ENCODE measurements at regions not wholly inside any gene's neighbourhood (a gene's known extent, or its start where the extent isn't known, plus 50 kb on each side); places are given as distances from the start of the nearest gene placed in this dataset.

DNA sequence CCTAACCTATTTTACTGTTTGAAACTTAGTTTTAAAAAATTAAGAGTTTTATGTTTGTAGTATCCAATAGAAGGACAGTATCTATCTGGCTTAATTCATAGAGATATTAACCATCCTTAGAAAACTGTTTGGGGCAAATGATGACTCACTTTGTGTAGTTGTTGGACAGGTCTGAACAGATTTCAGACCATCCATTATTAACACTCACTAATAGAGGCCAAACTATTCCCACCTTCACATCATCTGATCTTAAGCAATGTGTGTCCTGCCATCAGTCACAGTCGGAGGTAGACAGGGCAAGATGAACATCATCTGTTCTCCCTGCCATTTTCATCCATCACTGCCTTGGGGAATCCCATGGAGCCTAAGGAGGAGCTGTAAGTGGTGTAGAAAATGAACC is 164.6 kb upstream of the DCC start:
- no peak overlapping the region for H3K4me3 Mint-ChIP-seq
- H3K4me1 Mint-ChIP-seq, result no peaks in the 10 kb centered on the region
- no peaks in the 10 kb centered on the region for H3K27me3 Mint-ChIP-seq
- ATAC-seq (no peak), DNase-seq (no peak)
- no peak overlapping the region for H3K27ac Mint-ChIP-seq
- H3K9me3 ChIP-seq (ENCODE audit: control insufficient read depth, low read length, poor library complexity, severe bottlenecking), result no peaks in the 10 kb centered on the region
- no peaks in the 10 kb centered on the region for H3K36me3 Mint-ChIP-seq (ENCODE audit: low read depth)

DNA sequence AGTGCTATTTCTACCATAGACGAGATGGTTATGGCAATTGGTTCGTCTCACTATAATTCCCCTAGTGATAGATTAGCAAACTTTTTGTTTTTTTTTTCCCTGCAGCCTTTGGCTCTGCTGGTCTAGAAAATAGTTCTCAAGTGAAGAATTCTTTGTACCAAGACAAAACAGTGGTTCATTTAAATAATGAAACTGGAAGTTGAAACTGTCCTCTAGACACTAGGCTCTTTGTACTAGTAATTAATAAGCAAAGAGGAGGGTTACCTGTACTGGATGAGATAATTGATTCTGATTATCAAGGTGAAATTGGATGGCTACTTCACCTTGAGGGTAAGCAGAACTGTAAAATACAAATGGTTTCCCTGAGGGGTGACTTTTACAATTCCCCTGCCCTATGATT is 156.9 kb upstream of the DCC start:
- DNase-seq (no peak), ATAC-seq (no peak)
- Mint-ChIP-seq H3K4me1 (no peaks in the 10 kb centered on the region), H3K27me3 (no peaks in the 10 kb centered on the region), H3K27ac (no peak overlapping the region), H3K4me3 (no peak overlapping the region), H3K36me3 (ENCODE audit: low read depth) (no peaks in the 10 kb centered on the region)
- H3K9me3 ChIP-seq (ENCODE audit: control insufficient read depth, low read length, poor library complexity, severe bottlenecking), result no peaks in the 10 kb centered on the region

DNA sequence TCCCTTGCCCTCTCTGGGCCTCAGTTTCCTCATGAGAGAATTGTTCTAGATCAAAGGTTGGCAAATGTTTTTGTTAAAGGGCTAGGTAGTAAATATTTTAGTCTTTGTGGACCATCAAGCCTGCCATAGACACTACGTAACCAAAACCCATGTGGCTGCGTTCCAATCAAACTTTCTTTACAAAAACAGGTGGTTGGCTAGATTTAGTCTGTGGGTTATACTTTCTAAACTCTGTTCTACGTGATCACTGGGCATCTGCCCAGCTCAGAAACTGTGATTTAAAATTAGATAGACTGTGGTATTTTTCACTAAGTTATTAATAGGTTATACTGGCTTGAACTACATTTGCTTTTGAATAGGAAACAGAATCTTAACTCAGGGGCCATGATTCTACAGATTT is 149.8 kb upstream of the DCC start:
- Mint-ChIP-seq H3K27me3 (no peaks in the 10 kb centered on the region), H3K4me3 (no peak overlapping the region), H3K36me3 (ENCODE audit: low read depth) (no peaks in the 10 kb centered on the region), H3K27ac (no peak overlapping the region), H3K4me1 (no peaks in the 10 kb centered on the region)
- ATAC-seq, result no peak
- no peak for DNase-seq
- H3K9me3 ChIP-seq (ENCODE audit: control insufficient read depth, low read length, poor library complexity, severe bottlenecking), result no peaks in the 10 kb centered on the region

DNA sequence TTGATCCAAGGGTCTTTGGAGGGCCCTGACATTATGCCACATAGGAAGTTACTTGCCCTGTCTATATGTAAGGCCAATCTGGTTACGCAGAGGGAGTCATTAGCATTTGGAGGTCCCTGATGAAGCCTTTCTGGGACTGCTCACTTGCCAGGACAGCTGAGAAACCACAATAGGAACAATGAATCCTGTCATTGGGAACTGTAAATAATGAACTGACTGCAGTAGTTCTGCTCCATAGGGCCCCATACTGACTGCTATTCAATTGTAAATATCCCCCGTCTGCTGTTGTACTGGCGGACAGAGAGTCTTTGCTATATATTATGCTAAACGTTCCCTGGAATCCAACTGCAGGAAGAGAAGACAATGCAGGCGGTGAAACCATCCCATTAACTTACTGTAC is 149.4 kb upstream of the DCC start:
- Mint-ChIP-seq H3K27ac (no peak overlapping the region), H3K27me3 (no peaks in the 10 kb centered on the region), H3K4me1 (no peaks in the 10 kb centered on the region), H3K36me3 (ENCODE audit: low read depth) (no peaks in the 10 kb centered on the region), H3K4me3 (no peak overlapping the region)
- no peaks in the 10 kb centered on the region for H3K9me3 ChIP-seq (ENCODE audit: control insufficient read depth, low read length, poor library complexity, severe bottlenecking)
- DNase-seq (no peak), ATAC-seq (no peak)

DNA sequence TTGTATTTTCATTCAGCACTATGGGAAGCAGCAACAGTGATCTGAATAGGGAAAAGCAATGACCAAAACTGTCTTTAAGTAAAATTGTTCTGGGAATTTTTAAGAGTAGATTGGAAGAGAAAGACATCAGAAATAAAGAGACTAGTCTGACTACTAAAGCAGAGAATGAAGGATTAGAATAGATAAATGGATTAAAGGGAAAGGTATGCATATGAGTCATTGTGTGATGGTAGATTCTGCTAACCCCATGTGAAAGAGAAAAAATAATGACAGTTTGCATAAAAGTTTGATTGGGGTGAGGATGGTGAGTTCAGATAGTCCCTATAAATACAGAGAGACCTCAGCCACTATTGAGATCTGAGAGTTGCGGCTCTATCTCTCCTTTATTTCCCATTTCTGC is 139.6 kb upstream of the DCC start:
- Mint-ChIP-seq H3K27me3 (no peaks in the 10 kb centered on the region), H3K4me3 (no peak overlapping the region), H3K27ac (no peak overlapping the region), H3K4me1 (no peaks in the 10 kb centered on the region), H3K36me3 (ENCODE audit: low read depth) (no peaks in the 10 kb centered on the region)
- H3K9me3 ChIP-seq (ENCODE audit: control insufficient read depth, low read length, poor library complexity, severe bottlenecking), result no peaks in the 10 kb centered on the region
- no peak for ATAC-seq
- DNase-seq, result no peak

DNA sequence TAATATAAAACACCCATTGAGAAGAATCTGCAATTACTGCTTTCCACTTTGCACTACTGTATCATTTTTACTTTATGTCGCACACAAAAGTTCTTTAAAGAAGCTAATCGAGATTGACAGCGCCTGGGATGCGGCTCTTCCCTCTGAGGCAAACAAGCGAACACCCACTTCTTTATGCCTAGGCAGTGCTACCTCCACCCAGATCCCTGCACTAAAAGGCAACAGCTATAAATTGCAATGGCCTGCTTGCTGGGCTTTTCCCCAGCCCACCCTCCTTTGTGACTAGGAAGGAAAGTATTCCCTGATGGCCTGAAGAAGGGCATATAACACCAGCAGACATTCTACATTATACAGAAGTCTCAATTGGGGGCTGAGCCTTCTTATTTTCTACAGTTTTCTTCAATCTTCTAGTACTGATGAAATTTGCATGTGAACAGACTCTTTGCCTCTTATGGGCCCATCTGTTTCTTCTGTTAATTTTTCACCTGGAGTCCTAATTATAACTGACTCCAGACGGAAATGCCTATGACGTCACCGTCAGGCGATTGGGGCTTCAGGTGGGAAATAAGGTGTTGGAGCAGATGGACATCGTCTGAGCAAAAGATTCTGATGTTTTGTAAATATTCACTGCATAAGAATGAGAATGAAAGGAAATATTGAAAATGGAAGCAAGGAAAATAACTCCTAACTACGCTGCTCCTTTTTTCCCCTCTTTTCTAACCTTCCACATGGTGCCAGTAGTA is 138.9 kb upstream of the DCC start:
- no peaks in the 10 kb centered on the region for H3K27me3 Mint-ChIP-seq

DNA sequence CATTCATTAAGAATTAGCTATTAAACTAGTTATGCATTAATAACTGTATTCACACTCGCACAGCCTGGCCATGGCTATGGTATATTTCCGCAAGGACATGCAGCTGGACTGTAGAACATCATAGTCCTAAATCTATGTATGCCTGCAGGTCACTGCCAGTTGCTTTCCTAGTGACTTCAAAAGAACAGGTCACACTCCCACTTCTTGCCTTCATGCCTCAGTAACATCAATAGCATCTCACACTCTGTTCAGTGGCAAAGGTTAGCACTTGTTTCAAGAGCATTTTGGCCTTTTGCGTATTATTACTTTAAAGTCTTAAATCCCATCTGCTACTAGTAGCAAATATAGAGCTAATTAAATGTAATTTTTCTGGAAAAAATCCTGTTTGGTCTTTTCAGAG is 131.4 kb upstream of the DCC start:
- Mint-ChIP-seq H3K4me1 (no peaks in the 10 kb centered on the region), H3K27ac (no peak overlapping the region), H3K36me3 (ENCODE audit: low read depth) (no peaks in the 10 kb centered on the region), H3K27me3 (no peaks in the 10 kb centered on the region), H3K4me3 (no peak overlapping the region)
- ATAC-seq (no peak), DNase-seq (no peak)
- no peaks in the 10 kb centered on the region for H3K9me3 ChIP-seq (ENCODE audit: control insufficient read depth, low read length, poor library complexity, severe bottlenecking)

More for the DNA sequence above, 138.9 kb upstream of the DCC start:
- Mint-ChIP-seq H3K36me3 (ENCODE audit: low read depth) (no peaks in the 10 kb centered on the region), H3K4me1 (no peaks in the 10 kb centered on the region), H3K27ac (no peak overlapping the region), H3K4me3 (no peak overlapping the region)
- no peaks in the 10 kb centered on the region for H3K9me3 ChIP-seq (ENCODE audit: control insufficient read depth, low read length, poor library complexity, severe bottlenecking)
- ATAC-seq (no peak), DNase-seq (no peak)

DNA sequence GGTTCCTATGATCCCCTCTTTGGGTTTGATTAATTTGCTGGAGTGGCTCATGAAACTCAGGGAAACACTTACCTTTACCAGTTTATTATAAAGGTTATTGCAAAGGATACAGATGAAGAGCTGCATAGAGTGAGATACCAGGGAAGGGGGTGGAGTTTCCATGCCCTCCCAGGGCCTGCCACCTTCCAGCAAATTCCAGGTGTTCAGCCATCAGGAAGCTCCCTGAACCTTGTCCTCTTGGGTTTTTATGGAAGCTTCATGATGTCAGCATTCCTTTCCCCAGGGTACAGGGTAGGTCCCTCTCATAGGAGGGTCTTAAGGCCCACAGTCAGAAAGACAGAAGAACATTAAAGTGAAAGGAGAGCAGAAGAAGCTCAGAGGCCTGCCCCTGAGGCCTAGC is 123.9 kb upstream of the DCC start:
- Mint-ChIP-seq H3K4me3 (no peak overlapping the region), H3K27ac (no peak overlapping the region), H3K27me3 (no peaks in the 10 kb centered on the region), H3K4me1 (no peaks in the 10 kb centered on the region), H3K36me3 (ENCODE audit: low read depth) (no peaks in the 10 kb centered on the region)
- no peaks in the 10 kb centered on the region for H3K9me3 ChIP-seq (ENCODE audit: control insufficient read depth, low read length, poor library complexity, severe bottlenecking)
- ATAC-seq (no peak), DNase-seq (no peak)

DNA sequence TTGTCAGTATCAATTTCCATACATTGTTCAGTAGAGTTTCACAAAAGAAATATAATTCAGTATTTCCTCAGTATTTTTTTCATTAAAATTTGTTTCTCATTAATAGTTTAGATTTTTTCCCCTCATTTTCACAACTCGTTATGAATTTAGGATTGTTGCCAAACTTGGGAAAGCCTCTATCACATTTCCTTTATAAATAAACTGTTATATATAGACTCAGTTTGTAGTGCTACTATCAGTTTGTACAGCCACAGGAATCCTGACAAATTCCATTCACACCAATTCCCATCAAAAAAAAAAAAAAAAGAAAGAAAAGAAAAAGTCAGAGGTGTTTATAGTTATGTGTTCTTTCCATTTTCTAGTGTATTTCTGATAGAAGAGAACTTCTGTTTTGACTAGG is 123.3 kb upstream of the DCC start:
- H3K4me1 Mint-ChIP-seq, result no peaks in the 10 kb centered on the region
- ATAC-seq (no peak), DNase-seq (no peak)
- no peaks in the 10 kb centered on the region for H3K9me3 ChIP-seq (ENCODE audit: control insufficient read depth, low read length, poor library complexity, severe bottlenecking)
- H3K27ac Mint-ChIP-seq, result no peak overlapping the region
- no peaks in the 10 kb centered on the region for H3K27me3 Mint-ChIP-seq
- no peak overlapping the region for H3K4me3 Mint-ChIP-seq
- H3K36me3 Mint-ChIP-seq (ENCODE audit: low read depth), result no peaks in the 10 kb centered on the region

DNA sequence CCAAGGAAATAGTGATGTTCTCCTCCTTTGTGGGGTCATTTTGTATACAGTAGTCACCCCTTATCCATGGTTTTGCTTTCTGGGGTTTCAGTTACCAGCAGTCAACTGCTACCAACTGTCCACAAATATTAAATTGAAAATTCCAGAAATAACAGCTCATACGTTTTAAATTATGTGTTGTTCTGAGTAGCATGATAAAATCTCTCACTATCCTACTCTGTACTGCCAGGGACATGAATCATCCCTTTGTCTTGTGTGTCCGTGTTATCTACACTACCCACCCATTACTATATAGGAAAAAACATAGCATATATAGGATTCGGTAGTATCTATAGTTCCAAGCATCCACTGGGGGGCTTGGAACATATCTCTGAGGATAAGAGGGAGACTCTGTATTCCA is 120.9 kb upstream of the DCC start:
- Mint-ChIP-seq H3K4me3 (no peak overlapping the region), H3K27me3 (no peaks in the 10 kb centered on the region), H3K36me3 (ENCODE audit: low read depth) (no peaks in the 10 kb centered on the region), H3K27ac (no peak overlapping the region), H3K4me1 (no peaks in the 10 kb centered on the region)
- no peaks in the 10 kb centered on the region for H3K9me3 ChIP-seq (ENCODE audit: control insufficient read depth, low read length, poor library complexity, severe bottlenecking)
- DNase-seq (no peak), ATAC-seq (no peak)

DNA sequence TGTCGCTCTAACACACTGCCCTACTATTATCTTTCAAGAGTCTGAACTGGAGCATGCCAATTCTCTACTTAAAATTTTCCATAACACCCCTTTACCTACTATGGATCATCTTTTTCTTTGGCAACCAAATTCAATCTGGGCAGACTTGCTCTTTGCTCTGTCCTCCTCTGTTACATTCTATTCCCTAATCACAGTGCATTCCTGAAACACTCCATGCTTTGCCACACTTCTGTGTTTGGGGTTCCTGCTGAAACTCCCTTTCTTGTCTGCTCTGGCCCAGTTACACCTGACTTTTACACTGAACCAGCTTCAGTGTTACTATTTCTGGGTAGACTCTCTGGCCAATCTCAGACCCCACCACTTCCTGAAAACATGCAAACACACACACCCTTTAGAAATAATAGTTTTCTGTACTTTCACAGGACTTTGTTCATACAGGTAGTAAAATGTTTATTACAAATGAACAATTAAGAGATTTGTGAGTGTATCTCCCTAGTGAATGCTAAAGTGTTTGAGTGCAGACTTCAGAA is 119.9 kb upstream of the DCC start:
- H3K4me1 Mint-ChIP-seq, result no peaks in the 10 kb centered on the region
- DNase-seq (no peak), ATAC-seq (no peak)
- no peaks in the 10 kb centered on the region for H3K9me3 ChIP-seq (ENCODE audit: control insufficient read depth, low read length, poor library complexity, severe bottlenecking)
- H3K27ac Mint-ChIP-seq, result no peak overlapping the region
- H3K36me3 Mint-ChIP-seq (ENCODE audit: low read depth), result no peaks in the 10 kb centered on the region
- no peak overlapping the region for H3K4me3 Mint-ChIP-seq
- H3K27me3 Mint-ChIP-seq, result no peaks in the 10 kb centered on the region

DNA sequence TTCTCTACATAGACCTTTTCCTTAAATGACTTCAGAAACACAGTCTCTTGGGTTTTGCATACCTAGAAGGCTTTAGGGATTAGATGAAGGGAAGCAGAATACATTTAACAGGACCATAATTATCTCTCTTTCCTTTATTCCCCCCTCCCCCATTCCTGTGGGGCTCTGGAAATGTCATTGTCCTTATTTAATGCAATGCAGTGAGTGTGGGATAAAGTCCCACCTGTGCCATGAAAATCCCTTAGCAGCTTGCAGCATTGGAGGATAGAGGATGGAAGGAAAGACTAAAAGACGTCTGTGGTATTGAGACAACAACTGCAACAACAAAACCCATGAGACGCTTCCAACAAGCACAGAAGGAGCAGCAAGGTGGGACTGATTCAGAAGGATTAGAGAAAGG is 117.8 kb upstream of the DCC start:
- no peak for ATAC-seq

DNA sequence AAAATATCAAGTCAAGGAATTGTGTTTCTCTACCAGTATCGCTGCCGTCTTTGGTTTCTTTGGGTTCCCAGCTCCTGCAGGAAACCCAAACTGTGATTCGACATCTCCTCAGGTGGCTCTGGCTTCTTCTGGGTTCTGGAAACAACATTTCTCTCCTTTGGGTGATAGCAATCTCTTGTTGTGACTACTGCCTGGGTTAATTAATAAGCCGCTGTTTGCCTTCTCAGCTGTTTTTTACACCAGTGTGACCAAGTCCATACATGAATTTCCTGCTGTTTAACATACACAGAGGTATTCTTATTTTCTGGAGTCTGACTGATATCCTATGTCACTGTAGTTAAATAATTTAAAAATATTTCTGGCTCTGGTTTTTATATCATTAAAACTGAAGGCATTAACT is 112.5 kb upstream of the DCC start:
- Mint-ChIP-seq H3K4me1 (no peaks in the 10 kb centered on the region), H3K27ac (no peak overlapping the region), H3K4me3 (no peak overlapping the region), H3K27me3 (no peaks in the 10 kb centered on the region), H3K36me3 (ENCODE audit: low read depth) (no peaks in the 10 kb centered on the region)
- H3K9me3 ChIP-seq (ENCODE audit: control insufficient read depth, low read length, poor library complexity, severe bottlenecking), result no peaks in the 10 kb centered on the region
- ATAC-seq, result no peak
- DNase-seq, result no peak

More for the DNA sequence above, 117.8 kb upstream of the DCC start:
- no peaks in the 10 kb centered on the region for H3K36me3 Mint-ChIP-seq (ENCODE audit: low read depth)
- DNase-seq, result no peak
- no peaks in the 10 kb centered on the region for H3K9me3 ChIP-seq (ENCODE audit: control insufficient read depth, low read length, poor library complexity, severe bottlenecking)
- H3K4me3 Mint-ChIP-seq, result no peak overlapping the region
- no peaks in the 10 kb centered on the region for H3K4me1 Mint-ChIP-seq
- no peaks in the 10 kb centered on the region for H3K27me3 Mint-ChIP-seq
- no peak overlapping the region for H3K27ac Mint-ChIP-seq

DNA sequence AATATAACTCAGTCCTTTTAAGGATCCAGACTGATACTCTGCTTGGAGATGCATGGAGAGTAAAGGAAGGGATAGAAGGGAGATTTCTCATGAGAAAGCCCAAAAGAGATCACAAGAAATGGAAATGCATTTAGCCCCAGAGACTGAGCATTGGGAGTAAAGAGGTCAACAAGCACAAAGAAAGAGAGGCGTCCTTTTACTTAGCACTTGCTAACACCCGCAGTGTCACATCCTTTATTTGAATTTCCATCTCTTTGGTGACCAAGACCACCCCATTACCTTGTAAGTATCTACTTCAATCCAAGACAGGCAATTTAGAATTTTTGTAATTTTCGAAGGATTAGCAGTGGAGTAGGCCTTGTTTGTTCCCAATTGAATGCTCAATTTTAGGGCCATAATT is 111.8 kb upstream of the DCC start:
- no peak for ATAC-seq

More for the DNA sequence above, 111.8 kb upstream of the DCC start:
- no peaks in the 10 kb centered on the region for H3K9me3 ChIP-seq (ENCODE audit: control insufficient read depth, low read length, poor library complexity, severe bottlenecking)
- DNase-seq, result no peak
- Mint-ChIP-seq H3K27ac (no peak overlapping the region), H3K4me1 (no peaks in the 10 kb centered on the region), H3K4me3 (no peak overlapping the region), H3K27me3 (no peaks in the 10 kb centered on the region), H3K36me3 (ENCODE audit: low read depth) (no peaks in the 10 kb centered on the region)

All from T-helper 17 cell (primary cell).